HUES48 (cell line): ENCODE measurements at regions not wholly inside any gene's neighbourhood (a gene's known extent, or its start where the extent isn't known, plus 50 kb on each side); places are given as distances from the start of the nearest gene placed in this dataset.
"Not testable (repeated sequence)": the region's sequence is repeated elsewhere in the genome, so short reads cannot be mapped to it uniquely, and the experiment has no call there.

Experiments
- H3K27ac ChIP-seq: one replicate; pipeline ENCODE4 v1.7.0; 2013; ENCODE audit warnings: low read depth, low read length, inconsistent platforms
- H3K27me3 ChIP-seq: 2 replicates; pipeline ENCODE4 v1.6.1; 2013; ENCODE audit warnings: mild to moderate bottlenecking, low read length; ENCODE audit not compliant: control insufficient read depth, insufficient read depth
- H3K36me3 ChIP-seq: 2 replicates; pipeline ENCODE4 v1.6.1; 2013; ENCODE audit warnings: low read length; ENCODE audit not compliant: control insufficient read depth, insufficient read depth
- H3K4me1 ChIP-seq: 2 replicates; pipeline ENCODE4 v1.6.1; 2013; ENCODE audit warnings: mild to moderate bottlenecking, low read length; ENCODE audit not compliant: control insufficient read depth, insufficient read depth
- H3K4me3 ChIP-seq: 2 replicates; pipeline ENCODE4 v1.5.1; 2013; ENCODE audit warnings: mild to moderate bottlenecking, low read depth, low read length
- H3K9ac ChIP-seq: 2 replicates; pipeline ENCODE4 v1.6.1; 2013; ENCODE audit warnings: mild to moderate bottlenecking, low read depth, low read length, moderate library complexity
- H3K9me3 ChIP-seq: 2 replicates; pipeline ENCODE4 v1.6.1; 2013; ENCODE audit warnings: low read length; ENCODE audit not compliant: control insufficient read depth, insufficient read depth

GRCh38 chr10:2900530-2900929 is 166.8 kb upstream of the PFKP start:
- no peaks in the 10 kb centered on the region for H3K9me3 ChIP-seq
- H3K9ac ChIP-seq, result no peak overlapping the region
- no peak overlapping the region for H3K4me3 ChIP-seq
- no peak overlapping the region for H3K27ac ChIP-seq
- peaks cover 1% of the 10 kb centered on the region; the same call in 1 of the 2 replicates for H3K4me1 ChIP-seq
- H3K27me3 ChIP-seq, result no peaks in the 10 kb centered on the region
- no peaks in the 10 kb centered on the region for H3K36me3 ChIP-seq

GRCh38 chr10:2899246-2899951 is 167.9 kb upstream of the PFKP start:
- peaks cover 3% of the 10 kb centered on the region; the same call in 1 of the 2 replicates for H3K4me1 ChIP-seq
- no peaks in the 10 kb centered on the region for H3K9me3 ChIP-seq
- no peaks in the 10 kb centered on the region for H3K27me3 ChIP-seq
- no peak overlapping the region for H3K27ac ChIP-seq
- H3K9ac ChIP-seq, result no peak overlapping the region
- H3K36me3 ChIP-seq, result no peaks in the 10 kb centered on the region
- no peak overlapping the region for H3K4me3 ChIP-seq

GRCh38 chr10:2898509-2898860 is 168.9 kb upstream of the PFKP start:
- no peaks in the 10 kb centered on the region for H3K9me3 ChIP-seq
- no peak overlapping the region for H3K4me3 ChIP-seq
- peaks cover 3% of the 10 kb centered on the region; the same call in 1 of the 2 replicates for H3K4me1 ChIP-seq
- H3K36me3 ChIP-seq, result no peaks in the 10 kb centered on the region
- H3K9ac ChIP-seq, result no peak overlapping the region
- H3K27me3 ChIP-seq, result no peaks in the 10 kb centered on the region
- H3K27ac ChIP-seq, result no peak overlapping the region

- H3K9me3 ChIP-seq, result no peaks in the 10 kb centered on the region
- H3K4me3 ChIP-seq, result no peak overlapping the region
- H3K27me3 ChIP-seq, result no peaks in the 10 kb centered on the region
- no peaks in the 10 kb centered on the region for H3K36me3 ChIP-seq
- H3K9ac ChIP-seq, result no peak overlapping the region
- peaks cover 3% of the 10 kb centered on the region; the same call in 1 of the 2 replicates for H3K4me1 ChIP-seq
- H3K27ac ChIP-seq, result no peak overlapping the region
Observed at GRCh38 chr10:2897619-2898508, 169.5 kb upstream of the PFKP start.

- H3K4me3 ChIP-seq, H3K27ac ChIP-seq, H3K9me3 ChIP-seq, H3K27me3 ChIP-seq, H3K9ac ChIP-seq, H3K36me3 ChIP-seq, H3K4me1 ChIP-seq: not testable (repeated sequence)
Observed at GRCh38 chr10:2896334-2896733, 171.0 kb upstream of the PFKP start.

- Histone ChIP-seq H3K27ac (no peak overlapping the region), H3K36me3 (no peaks in the 10 kb centered on the region), H3K4me3 (no peak overlapping the region), H3K9me3 (no peaks in the 10 kb centered on the region), H3K4me1 (peaks cover 3% of the 10 kb centered on the region; the same call in 1 of the 2 replicates), H3K9ac (no peak overlapping the region), H3K27me3 (no peaks in the 10 kb centered on the region)
Observed at GRCh38 chr10:2895594-2896196, 171.7 kb upstream of the PFKP start.

GRCh38 chr10:2893991-2894390 is 173.4 kb upstream of the PFKP start:
- Histone ChIP-seq H3K9ac (no peak overlapping the region), H3K4me1 (peaks cover 3% of the 10 kb centered on the region; the same call in 1 of the 2 replicates), H3K4me3 (no peak overlapping the region), H3K9me3 (no peaks in the 10 kb centered on the region), H3K27ac (no peak overlapping the region), H3K27me3 (no peaks in the 10 kb centered on the region), H3K36me3 (no peaks in the 10 kb centered on the region)

- no peaks in the 10 kb centered on the region for H3K27me3 ChIP-seq
- H3K4me3 ChIP-seq, result no peak overlapping the region
- H3K36me3 ChIP-seq, result no peaks in the 10 kb centered on the region
- H3K9me3 ChIP-seq, result no peaks in the 10 kb centered on the region
- H3K9ac ChIP-seq, result no peak overlapping the region
- peaks cover 3% of the 10 kb centered on the region; the same call in 1 of the 2 replicates for H3K4me1 ChIP-seq
- no peak overlapping the region for H3K27ac ChIP-seq
Observed at GRCh38 chr10:2893158-2893845, 174.0 kb upstream of the PFKP start.

GRCh38 chr10:2891770-2892124 is 175.6 kb upstream of the PFKP start:
- Histone ChIP-seq H3K27me3 (no peaks in the 10 kb centered on the region), H3K9ac (no peak overlapping the region)

GRCh38 chr10:2891073-2891769 is 176.1 kb upstream of the PFKP start:
- H3K36me3 ChIP-seq, result no peaks in the 10 kb centered on the region
- no peaks in the 10 kb centered on the region for H3K9me3 ChIP-seq
- H3K27me3 ChIP-seq, result no peaks in the 10 kb centered on the region
- H3K4me3 ChIP-seq, result no peak overlapping the region
- H3K4me1 ChIP-seq, result peaks cover 3% of the 10 kb centered on the region; the same call in 1 of the 2 replicates
- H3K27ac ChIP-seq, result no peak overlapping the region
- no peak overlapping the region for H3K9ac ChIP-seq

More at GRCh38 chr10:2891770-2892124, 175.6 kb upstream of the PFKP start:
- no peak overlapping the region for H3K4me3 ChIP-seq
- H3K9me3 ChIP-seq, result no peaks in the 10 kb centered on the region
- peaks cover 3% of the 10 kb centered on the region; the same call in 1 of the 2 replicates for H3K4me1 ChIP-seq
- no peaks in the 10 kb centered on the region for H3K36me3 ChIP-seq
- no peak overlapping the region for H3K27ac ChIP-seq
